ENCODE measurements at regions not wholly inside any gene's neighbourhood (a gene's known extent, or its start where the extent isn't known, plus 50 kb on each side); places are given as distances from the start of the nearest gene placed in this dataset.

- DNase-seq, result no peak
Observed at GRCh38 chr14:23751616-23752015, 115.5 kb downstream of the DHRS2 start.

GRCh38 chr14:23763394-23763793 is 127.2 kb downstream of the DHRS2 start:
- DNase-seq, result no peak

GRCh38 chr14:23766737-23767401 is 130.7 kb downstream of the DHRS2 start:
- DNase-seq, result no peak

- peak in 1 of 2 experiments; percentile 17 for DNase-seq
Observed at GRCh38 chr14:23769221-23769728, 133.1 kb downstream of the DHRS2 start.

GRCh38 chr14:23773981-23774380 is 137.8 kb downstream of the DHRS2 start:
- DNase-seq, result no peak

DNA sequence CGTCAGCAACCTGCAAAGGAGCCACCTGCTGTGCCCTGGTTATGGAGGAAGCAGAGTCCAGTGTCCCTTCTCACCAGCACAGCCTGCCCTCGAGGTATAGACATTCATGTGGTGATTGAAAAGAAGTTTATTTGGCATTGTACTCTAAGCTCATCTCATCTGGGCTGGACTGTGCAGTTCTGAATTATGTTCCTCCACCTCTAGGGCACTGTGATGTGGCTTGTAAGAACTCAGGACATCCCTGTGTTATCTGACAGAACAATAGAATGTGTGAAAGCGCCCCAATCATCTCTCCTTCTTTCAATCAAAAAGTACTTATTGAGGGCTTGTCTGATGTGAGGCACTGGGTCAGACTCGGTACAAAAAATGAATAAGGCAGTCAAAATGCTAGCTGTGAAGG is 140.1 kb downstream of the DHRS2 start:
- DNase-seq, result no peak

DNA sequence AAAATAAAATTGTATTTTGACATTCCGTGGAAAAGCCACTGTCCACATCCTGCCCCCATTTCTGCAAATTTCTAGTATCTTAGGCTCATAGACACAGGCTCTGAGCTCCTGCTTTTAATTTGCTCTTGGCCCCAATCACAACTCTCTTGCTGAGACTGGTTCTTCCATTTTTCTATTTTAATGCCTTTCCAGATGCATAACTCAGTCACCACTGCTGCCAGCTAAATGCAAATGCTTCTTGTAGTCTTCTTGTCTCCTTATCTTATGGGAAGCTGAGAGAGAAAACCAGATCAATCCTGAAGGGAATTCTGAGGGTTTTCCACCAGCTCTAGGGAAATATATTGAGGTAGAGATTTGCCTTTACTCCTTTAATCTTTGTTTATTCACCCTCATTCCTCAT is 149.0 kb downstream of the DHRS2 start:
- DNase-seq, result no peak

DNA sequence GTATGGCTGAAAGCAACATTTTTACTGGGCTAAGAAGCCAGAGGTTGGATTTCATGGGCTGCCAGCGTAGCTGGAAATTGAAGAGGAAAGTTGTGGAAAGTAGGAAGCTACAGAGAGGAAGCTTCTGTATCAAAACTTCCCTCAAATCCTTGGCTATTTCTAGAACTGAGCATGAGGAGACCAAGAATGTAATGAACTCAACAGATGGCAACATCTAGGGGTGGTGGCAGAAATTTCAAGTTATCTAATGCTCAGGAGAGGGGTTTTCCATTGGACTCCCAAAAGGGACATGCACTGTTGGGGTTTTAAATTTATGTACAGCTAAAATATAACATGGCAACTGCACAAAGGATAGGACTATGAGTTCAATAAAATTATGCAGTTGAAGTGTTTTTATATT is 151.3 kb downstream of the DHRS2 start:
- DNase-seq, result no peak

DNA sequence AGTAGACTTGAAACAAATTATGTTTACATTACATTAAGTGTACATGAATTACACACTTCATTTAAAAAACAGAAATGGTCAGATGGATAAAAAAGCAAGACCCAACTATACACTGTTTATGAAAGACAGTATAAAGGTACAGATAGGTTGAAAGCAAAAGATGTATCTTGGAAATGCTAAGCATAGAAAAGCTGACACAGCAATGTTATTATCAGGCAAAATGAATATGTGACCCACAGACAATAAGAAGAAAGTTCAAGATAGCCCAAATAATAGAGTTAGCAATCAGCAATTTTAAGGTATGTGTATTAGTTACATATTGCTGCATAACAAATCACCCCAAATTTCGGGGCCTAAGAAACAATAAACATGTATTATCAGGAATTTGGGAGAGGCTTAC is 153.5 kb downstream of the DHRS2 start:
- no peak for DNase-seq

GRCh38 chr14:23793532-23793931 is 157.4 kb downstream of the DHRS2 start:
- DNase-seq, result no peak

DNA sequence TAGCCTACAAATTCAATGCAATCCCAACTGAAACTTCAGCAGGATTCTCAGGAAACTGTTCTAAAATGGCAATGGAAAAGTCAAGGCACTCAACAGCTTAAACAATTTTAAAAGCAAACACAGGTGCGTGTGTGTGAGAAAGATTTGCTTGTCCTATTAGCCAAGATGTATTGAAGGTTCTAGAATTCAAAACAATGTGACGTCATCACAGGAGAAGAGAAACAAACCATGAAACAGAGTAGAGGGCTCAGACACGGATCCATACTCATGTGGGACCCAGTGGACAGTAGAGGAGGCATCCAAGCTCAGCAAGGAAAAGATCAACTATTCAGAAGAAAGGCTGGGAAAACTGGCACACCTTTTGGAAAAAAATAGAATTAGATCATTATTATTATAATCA is 152.8 kb upstream of the DHRS4 start:
- no peak for DNase-seq

DNA sequence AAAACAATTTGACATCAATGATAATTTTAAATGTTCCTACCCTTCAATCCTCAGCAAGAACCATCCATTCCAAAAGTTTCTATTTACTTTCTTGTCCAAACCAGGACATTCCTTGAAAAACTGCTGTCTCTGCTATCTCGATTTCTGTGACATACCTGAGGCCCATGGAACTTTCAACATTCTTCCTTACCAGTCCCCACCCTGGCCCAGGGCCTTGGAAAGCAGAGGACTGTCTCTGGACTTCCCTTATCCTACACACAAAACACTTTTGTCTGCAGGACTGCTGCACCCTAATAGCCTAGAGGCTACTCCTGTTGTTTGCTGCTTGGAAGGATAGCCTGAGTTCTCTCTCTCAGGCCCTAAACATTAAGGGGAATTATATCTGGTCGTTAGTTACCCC is 151.8 kb upstream of the DHRS4 start:
- DNase-seq, result no peak

DNA sequence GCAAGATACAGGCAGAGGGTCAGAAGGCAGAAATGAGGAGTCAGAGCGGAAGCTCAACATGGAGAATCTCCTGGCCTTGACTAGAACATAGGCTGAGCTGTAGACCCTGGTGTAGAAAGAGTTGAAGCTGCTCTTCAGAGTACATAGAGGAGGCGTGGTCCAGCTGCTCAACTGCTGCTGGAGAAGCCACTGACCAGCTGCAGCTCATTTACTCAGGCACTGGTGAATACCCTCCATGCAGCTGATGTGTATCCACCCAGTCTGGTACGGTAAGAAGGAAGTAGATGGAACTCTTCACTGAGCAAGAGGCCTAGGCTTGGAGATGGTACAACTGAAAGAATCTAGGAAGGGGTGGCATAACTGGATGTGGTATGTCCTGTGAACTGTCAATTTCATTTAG is 148.8 kb upstream of the DHRS4 start:
- DNase-seq, result no peak

GRCh38 chr14:23805761-23806160 is 147.8 kb upstream of the DHRS4 start:
- no peak for DNase-seq

DNA sequence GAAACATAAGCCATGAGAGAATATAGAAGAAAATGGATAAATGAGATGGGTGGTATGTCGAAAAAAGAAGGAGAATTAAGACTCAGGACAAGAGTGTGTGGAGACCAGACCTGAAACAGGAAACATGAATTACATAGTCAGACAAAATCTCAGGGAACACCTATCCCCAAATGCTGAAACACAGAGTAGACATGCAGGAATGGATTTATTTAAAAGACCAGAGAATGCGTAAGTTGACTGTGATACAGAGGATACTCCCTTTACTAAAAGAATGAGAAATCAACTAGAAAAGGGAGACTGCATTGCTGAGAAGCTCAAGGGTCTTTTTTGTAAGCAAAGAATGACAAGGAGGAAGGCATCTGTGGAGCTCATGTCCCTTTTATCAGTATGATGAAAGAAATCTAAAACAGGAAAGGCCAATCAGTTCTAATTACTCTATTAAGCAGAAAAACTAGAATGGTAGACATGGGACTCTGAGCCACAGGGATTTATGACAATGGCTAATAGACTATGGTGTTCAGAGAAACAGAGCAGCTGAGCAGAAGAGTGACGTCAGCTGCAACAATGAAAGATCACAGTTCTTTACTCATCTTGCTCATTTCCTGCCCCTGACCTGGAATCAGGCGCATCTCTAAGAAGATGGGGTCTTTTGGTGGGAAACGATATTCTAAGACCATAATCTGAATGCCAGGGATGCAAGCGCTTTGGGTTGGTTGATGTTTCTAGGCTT is 138.9 kb upstream of the DHRS4 start:
- no peak for DNase-seq

DNA sequence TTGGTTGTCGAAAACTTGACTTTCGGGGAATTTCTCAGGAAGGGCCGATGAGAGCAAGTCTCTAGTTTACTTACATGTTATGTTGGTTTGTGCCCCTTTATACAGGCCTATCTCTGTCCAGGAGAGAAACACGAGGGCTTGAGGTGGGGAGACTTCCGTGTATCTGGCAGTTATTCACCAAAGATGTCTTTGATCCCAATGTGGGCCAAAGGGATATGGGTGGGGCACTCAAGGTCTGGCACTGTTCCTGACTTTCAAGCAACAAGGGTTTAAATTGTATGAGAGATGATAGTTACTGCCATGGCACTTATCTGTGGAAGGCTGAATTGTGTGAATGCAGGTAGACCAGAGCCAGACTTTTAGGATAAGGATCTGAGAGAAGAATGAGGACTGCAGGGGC is 137.2 kb upstream of the DHRS4 start:
- no peak for DNase-seq

DNA sequence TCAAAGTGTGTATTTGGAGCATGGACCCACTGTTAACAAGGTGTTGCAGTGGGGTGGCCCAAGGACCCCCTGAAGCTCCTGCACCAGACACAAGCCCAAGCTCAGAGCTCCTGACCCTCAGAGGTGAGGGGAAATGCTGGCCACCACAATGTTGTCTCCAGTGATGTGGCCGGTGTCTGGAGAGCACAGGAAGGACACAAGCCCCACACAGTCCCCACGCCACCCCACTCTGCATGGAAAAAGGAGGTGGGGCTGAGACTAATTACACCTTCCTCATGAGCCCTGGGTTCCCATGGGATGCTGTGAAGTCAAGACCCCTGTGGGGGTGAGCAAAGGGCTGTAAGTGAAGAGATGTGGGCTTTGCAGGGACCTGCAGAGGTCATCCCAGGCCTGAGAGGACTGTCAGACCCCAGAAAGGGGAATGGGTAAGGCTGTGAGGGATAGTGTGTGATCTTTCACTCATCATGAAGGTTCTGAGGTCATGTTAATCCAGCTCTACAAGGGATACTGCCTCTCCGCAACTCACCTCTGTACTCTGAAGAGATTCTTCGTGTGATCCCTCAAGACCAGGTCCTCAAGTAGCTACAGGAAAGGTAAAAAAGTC is 136.3 kb upstream of the DHRS4 start:
- no peak for DNase-seq

GRCh38 chr14:23827100-23827892 is 126.3 kb upstream of the DHRS4 start:
- no peak for DNase-seq

DNA sequence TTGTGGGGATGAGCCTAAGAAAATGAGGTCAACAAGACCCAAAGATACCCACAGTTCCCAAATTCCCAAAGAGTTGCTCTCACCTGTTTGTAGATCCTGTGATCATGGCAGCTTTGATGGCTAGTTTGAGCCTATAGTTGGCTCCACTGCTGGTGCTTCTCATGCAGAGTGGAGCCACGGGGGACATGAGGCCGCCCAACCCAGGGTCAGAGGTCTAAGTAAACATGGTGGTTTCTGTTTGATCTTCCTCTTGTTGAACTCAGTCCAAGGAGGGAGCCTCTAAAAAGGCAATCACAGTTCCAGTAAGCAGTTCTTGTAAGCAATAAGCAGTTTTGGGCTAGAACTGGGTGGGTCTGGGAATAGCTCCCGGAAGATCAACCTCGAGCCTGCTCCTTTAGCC is 125.6 kb upstream of the DHRS4 start:
- no peak for DNase-seq

DNA sequence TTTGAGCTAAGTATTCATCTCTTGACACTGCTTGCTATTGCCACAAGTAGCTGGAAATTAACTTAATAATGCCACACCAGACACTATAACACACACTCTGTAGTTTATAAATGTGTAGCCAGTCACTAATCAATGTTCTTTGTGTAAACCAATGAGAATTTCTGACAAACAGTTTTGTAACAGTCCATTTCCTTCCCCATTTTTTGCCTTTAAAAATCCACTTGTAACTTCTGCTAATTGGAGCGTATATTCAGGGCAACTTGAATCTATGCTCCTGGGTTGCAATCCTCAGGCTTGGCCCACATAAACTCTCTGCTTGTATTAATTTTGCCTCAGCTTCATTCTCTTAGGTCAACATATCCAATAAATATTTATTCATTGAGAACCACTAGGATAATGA is 125.0 kb upstream of the DHRS4 start:
- no peak for DNase-seq

- no peak for DNase-seq
Observed at GRCh38 chr14:23829736-23830471, 123.7 kb upstream of the DHRS4 start.

- DNase-seq, result no peak
Observed at GRCh38 chr14:23831596-23831995, 122.0 kb upstream of the DHRS4 start.

DNA sequence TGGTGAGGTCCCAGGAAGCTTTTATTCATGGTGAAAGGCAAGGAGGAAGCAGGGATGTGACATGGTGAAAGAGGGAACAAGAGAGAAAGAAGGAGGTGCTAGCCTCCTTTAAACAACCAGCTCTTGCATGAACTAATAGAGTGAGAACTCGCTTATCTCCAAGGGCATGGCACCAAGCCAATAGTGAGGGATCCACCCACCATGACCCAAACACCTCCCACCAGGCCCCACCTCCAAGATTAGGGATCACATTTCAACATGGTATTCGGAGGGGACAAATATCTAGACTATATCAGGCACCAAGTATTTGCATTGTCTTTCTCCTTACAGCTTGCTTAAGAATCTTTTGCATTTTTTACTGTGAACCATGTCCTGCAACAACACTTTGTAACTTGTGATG is 91.9 kb upstream of the DHRS4 start:
- DNase-seq, result peak in 1 of 2 experiments; percentile 25
